ENCODE measurements at regions not wholly inside any gene's neighbourhood (a gene's known extent, or its start where the extent isn't known, plus 50 kb on each side); places are given as distances from the start of the nearest gene placed in this dataset.
A peak's percentile ranks its signal among the peaks of the same experiment; 100 is the strongest.

DNA sequence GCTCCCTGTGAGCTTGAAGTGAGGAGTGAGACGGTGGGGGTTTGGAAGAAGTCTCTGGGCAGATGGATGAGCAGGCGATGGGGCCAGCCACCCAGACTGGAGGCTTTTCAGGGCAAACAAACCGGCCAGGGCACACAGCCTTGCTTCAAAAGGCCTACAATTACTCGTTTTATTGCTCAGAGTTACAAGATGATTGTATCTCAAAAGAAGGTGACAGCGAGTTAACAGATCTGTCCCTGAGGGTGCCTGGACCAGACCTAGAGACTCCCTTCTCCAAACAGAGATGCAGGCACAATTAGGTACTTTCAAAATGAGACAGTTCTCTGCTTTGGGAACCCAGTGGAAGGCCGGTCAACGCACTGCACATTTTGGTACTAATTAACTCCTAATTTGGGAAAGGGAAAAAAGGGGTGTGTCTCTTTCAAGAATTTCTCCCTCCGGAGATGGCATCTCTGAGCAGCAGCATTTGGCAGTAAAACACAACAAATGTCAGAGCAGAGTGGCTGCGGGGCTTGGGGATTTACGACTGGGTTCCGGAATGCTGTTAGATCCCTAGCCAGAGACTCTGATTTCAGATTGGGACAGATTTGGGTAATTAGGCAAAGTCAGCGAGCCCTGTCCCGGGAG, 226.7 kb downstream of the TTC32 start:
- CTCF ChIA-PET: interaction anchor here (0.7 kb wide), 1 partner anchor 133 kb away, joined by 4 read pairs; no protein-coding TSS in a partner anchor
- DNase-seq (ENCODE audit: extremely low spot score): no peak
- POLR2A ChIA-PET: no interaction called here
- TF ChIP-seq CTBP1 (IDR thresholded peaks at IDR 0.05; ENCODE audit: borderline replicate concordance) (no peak), ELF4 (IDR thresholded peaks at IDR 0.05) (no peak), L3MBTL2 (conservative IDR thresholded peaks at IDR 0.05) (no peak), FOXM1 (IDR thresholded peaks at IDR 0.05; ENCODE audit: borderline replicate concordance) (no peak), FOXA1 (IDR thresholded peaks at IDR 0.05) (no peak), NFRKB (IDR thresholded peaks at IDR 0.05) (no peak), TARDBP (IDR thresholded peaks at IDR 0.05) (no peak), FOXK2 (IDR thresholded peaks at IDR 0.05) (no peak), HDGF (IDR thresholded peaks at IDR 0.05; ENCODE audit: borderline replicate concordance) (no peak), SP1 (IDR thresholded peaks at IDR 0.05) (no peak), SUZ12 (IDR thresholded peaks at IDR 0.05) (no peak), LEF1 (IDR thresholded peaks at IDR 0.05; ENCODE audit: borderline replicate concordance) (no peak), ZNF384 (IDR thresholded peaks at IDR 0.05) (no peak), BHLHE40 (IDR thresholded peaks at IDR 0.05; ENCODE audit: borderline replicate concordance) (no peak), ARNT (IDR thresholded peaks at IDR 0.05) (no peak)
- TF ChIP-seq, protein P1, sequence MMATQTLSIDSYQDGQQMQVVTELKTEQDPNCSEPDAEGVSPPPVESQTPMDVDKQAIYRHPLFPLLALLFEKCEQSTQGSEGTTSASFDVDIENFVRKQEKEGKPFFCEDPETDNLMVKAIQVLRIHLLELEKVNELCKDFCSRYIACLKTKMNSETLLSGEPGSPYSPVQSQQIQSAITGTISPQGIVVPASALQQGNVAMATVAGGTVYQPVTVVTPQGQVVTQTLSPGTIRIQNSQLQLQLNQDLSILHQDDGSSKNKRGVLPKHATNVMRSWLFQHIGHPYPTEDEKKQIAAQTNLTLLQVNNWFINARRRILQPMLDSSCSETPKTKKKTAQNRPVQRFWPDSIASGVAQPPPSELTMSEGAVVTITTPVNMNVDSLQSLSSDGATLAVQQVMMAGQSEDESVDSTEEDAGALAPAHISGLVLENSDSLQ (IDR thresholded peaks at IDR 0.05): no peak; the same call in 1 of the 2 replicates

DNA sequence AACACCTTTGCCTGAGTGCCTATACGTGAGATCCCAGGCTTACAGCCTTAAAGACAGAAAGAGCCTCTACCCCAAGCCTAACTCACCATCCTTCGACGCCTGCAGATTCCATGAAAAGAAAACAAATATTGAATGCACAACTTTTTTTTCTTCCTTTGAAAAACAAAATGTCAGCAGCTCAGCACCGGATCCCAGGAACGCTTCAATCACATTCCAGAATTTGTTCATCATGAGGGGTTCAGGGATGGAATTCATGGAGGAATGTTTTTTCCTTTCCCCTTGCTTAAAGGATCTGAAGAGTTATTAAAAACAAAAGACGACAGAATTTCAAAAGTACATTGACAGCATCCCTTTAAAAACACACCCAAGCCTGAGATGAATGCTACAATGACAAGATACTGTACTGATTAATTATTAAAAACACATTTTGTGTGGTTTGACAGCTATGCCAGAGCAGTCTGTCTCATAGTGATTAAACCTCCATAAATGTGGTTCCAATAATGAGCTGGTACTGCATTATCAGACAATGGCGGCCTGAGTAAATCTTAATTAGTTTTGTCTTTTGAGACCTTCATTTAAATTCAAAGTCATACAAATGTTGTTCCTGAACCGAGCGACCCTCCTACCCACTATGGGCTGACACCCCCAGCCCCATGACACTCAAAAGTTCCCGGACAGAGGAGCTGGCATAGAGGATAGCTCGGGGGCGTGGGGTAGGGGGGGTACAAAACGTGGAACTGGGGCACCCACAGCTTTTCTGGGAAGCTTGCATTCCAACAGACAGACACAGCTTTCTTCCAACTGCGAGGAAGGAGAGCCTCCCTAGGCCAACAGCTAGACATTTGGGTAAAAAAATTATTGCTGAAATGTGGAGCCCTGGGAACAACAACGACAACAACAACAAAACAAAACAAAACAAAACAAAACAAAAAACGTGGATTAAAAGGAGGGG, 227.5 kb downstream of the TTC32 start:
- no peak for TF ChIP-seq SUZ12 (IDR thresholded peaks at IDR 0.05)
- TF ChIP-seq ELF4 (IDR thresholded peaks at IDR 0.05): no peak
- TF ChIP-seq ARNT (IDR thresholded peaks at IDR 0.05): no peak
- TF ChIP-seq, protein P1 (IDR thresholded peaks at IDR 0.05): no peak
- TF ChIP-seq CTBP1 (IDR thresholded peaks at IDR 0.05; ENCODE audit: borderline replicate concordance): no peak
- no peak for TF ChIP-seq FOXA1 (IDR thresholded peaks at IDR 0.05)
- no peak for TF ChIP-seq FOXK2 (IDR thresholded peaks at IDR 0.05)
- TF ChIP-seq NFRKB (IDR thresholded peaks at IDR 0.05): no peak
- TF ChIP-seq FOXM1 (IDR thresholded peaks at IDR 0.05; ENCODE audit: borderline replicate concordance): no peak
- no peak for TF ChIP-seq LEF1 (IDR thresholded peaks at IDR 0.05; ENCODE audit: borderline replicate concordance)
- no peak for TF ChIP-seq TARDBP (IDR thresholded peaks at IDR 0.05)
- no peak for TF ChIP-seq HDGF (IDR thresholded peaks at IDR 0.05; ENCODE audit: borderline replicate concordance)
- no peak for TF ChIP-seq L3MBTL2 (conservative IDR thresholded peaks at IDR 0.05)
- no peak for TF ChIP-seq SP1 (IDR thresholded peaks at IDR 0.05)
- TF ChIP-seq BHLHE40 (IDR thresholded peaks at IDR 0.05; ENCODE audit: borderline replicate concordance): no peak
- TF ChIP-seq ZNF384 (IDR thresholded peaks at IDR 0.05): no peak

DNA sequence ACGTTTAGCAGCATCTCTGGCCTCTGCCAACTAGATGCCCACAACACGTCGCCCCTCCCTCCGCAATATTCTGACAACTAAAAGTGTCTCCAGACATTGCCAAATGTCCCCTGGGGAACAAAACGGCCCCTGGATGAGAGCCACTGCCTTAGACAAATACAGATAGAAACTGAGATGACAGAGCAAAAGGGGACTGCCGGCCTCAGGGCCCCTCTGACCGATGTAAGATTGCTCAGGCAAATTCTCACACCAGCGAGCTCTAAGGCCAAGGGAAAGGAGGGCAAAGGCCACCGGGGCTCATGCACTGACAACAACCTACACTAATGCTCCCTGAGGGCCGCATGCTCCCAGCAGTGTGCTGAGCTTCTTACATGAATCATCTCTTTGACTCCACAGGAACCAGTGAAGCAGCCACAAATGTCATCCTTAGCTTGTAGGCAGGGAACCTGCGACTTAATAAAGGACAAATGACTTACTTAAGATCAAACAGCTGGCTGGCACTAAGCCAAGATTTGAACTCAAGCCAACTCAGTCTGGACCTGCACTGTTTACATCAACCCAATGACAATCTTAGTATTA, 228.5 kb downstream of the TTC32 start:
- ChIA-PET POLR2A (no interaction called here), CTCF (interaction anchor here (1.4 kb wide), 1 partner anchor 73 kb away, joined by 4 read pairs; no protein-coding TSS in a partner anchor)
- DNase-seq (ENCODE audit: extremely low spot score): no peak
- TF ChIP-seq SP1 (IDR thresholded peaks at IDR 0.05): no peak
- TF ChIP-seq SUZ12 (IDR thresholded peaks at IDR 0.05): no peak
- no peak for TF ChIP-seq BHLHE40 (IDR thresholded peaks at IDR 0.05; ENCODE audit: borderline replicate concordance)
- TF ChIP-seq, protein P1 (IDR thresholded peaks at IDR 0.05): peak; percentile 79

More for the DNA sequence above, 227.5 kb downstream of the TTC32 start:
- ChIA-PET CTCF (interaction anchor here (0.7 kb wide), 1 partner anchor 133 kb away, joined by 4 read pairs; no protein-coding TSS in a partner anchor), POLR2A (no interaction called here)
- DNase-seq (ENCODE audit: extremely low spot score): no peak

DNA sequence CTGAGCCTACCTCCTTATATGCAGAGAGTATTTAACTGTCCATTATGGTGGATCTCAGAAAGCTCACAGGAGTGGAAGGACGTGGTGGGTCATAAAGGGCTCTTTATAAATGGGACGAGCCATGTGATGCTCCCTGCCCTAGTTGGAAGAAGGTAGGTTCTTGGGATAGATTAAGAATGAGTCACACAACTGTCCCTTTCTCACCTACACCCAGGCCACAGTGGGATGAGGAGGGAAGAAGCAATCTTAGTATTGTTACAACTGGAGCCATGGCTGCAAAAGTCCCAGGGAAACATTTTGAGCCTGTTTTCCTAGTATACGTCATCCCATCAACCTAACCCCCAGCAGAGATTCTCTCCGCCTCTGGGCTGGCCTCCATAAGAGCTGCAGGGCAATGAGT, 229.9 kb downstream of the TTC32 start:
- POLR2A ChIA-PET: no interaction called here
- TF ChIP-seq NFRKB (IDR thresholded peaks at IDR 0.05): no peak
- no peak for TF ChIP-seq HDGF (IDR thresholded peaks at IDR 0.05; ENCODE audit: borderline replicate concordance)
- TF ChIP-seq, protein P1 (IDR thresholded peaks at IDR 0.05): no peak
- no peak for TF ChIP-seq L3MBTL2 (conservative IDR thresholded peaks at IDR 0.05)
- no peak for TF ChIP-seq ZNF384 (IDR thresholded peaks at IDR 0.05)
- TF ChIP-seq FOXA1 (IDR thresholded peaks at IDR 0.05): no peak
- no peak for TF ChIP-seq ARNT (IDR thresholded peaks at IDR 0.05)
- TF ChIP-seq BHLHE40 (IDR thresholded peaks at IDR 0.05; ENCODE audit: borderline replicate concordance): no peak
- no peak for TF ChIP-seq FOXM1 (IDR thresholded peaks at IDR 0.05; ENCODE audit: borderline replicate concordance)
- no peak for TF ChIP-seq CTBP1 (IDR thresholded peaks at IDR 0.05; ENCODE audit: borderline replicate concordance)
- no peak for TF ChIP-seq LEF1 (IDR thresholded peaks at IDR 0.05; ENCODE audit: borderline replicate concordance)
- no peak for TF ChIP-seq SUZ12 (IDR thresholded peaks at IDR 0.05)
- no peak for DNase-seq (ENCODE audit: extremely low spot score)
- CTCF ChIA-PET: no interaction called here

DNA sequence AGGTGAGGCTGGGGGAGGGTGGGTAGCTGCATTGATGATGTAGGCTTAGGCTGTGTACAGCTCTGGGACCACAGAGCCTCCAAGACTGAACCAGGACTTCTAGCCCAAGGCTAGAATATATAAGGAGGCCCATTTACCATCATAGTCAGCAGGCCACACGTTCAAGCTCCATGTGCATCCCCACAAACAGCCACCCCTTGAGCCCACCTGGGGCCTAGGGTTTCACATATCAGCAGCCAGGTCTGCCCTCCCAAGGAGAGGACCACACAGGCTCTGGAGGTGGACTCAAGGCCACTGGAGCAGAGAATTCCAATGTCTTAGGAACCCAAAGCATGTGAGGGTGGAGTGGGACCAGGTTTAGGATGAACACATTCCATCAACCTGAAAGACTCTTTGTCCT, 230.5 kb downstream of the TTC32 start:
- POLR2A ChIA-PET: no interaction called here
- TF ChIP-seq L3MBTL2 (conservative IDR thresholded peaks at IDR 0.05): no peak
- no peak for TF ChIP-seq FOXK2 (IDR thresholded peaks at IDR 0.05)
- TF ChIP-seq SUZ12 (IDR thresholded peaks at IDR 0.05): no peak
- no peak for TF ChIP-seq ZNF384 (IDR thresholded peaks at IDR 0.05)
- no peak for TF ChIP-seq HDGF (IDR thresholded peaks at IDR 0.05; ENCODE audit: borderline replicate concordance)
- no peak for TF ChIP-seq NFRKB (IDR thresholded peaks at IDR 0.05)
- TF ChIP-seq FOXA1 (IDR thresholded peaks at IDR 0.05): no peak
- no peak for TF ChIP-seq SP1 (IDR thresholded peaks at IDR 0.05)
- no peak for TF ChIP-seq BHLHE40 (IDR thresholded peaks at IDR 0.05; ENCODE audit: borderline replicate concordance)
- TF ChIP-seq, protein P1 (IDR thresholded peaks at IDR 0.05): no peak
- TF ChIP-seq FOXM1 (IDR thresholded peaks at IDR 0.05; ENCODE audit: borderline replicate concordance): no peak
- no peak for TF ChIP-seq ELF4 (IDR thresholded peaks at IDR 0.05)
- no peak for TF ChIP-seq TARDBP (IDR thresholded peaks at IDR 0.05)
- no peak for TF ChIP-seq ARNT (IDR thresholded peaks at IDR 0.05)
- no peak for TF ChIP-seq LEF1 (IDR thresholded peaks at IDR 0.05; ENCODE audit: borderline replicate concordance)
- no peak for DNase-seq (ENCODE audit: extremely low spot score)
- CTCF ChIA-PET: no interaction called here
